Uterus (tissue), 2 donors: ENCODE measurements at regions not wholly inside any gene's neighbourhood (a gene's known extent, or its start where the extent isn't known, plus 50 kb on each side); places are given as distances from the start of the nearest gene placed in this dataset.

ENCODE experiments used
- CTCF ChIP-seq, 4 experiments: fragments of 200-600 bp in 2 of 4; fragments of 450-650 bp in 2 of 4; sonication (generic) in 2 of 4; IDR thresholded peaks; one replicate each; pipeline ENCODE4 v1.5.1; 2016 to 2019; ENCODE audit warnings: antibody characterized with exemption in 4 of 4, mild to moderate bottlenecking in 2 of 4, moderate library complexity in 1 of 4
- POLR2A ChIP-seq, 2 donors: fragments of 450-650 bp; IDR thresholded peaks; one replicate each; pipeline ENCODE4 v1.6.1; 2016; ENCODE audit warnings: antibody characterized with exemption in 2 of 2, mild to moderate bottlenecking in 1 of 2, moderate library complexity in 1 of 2

- TF ChIP-seq CTCF (IDR thresholded peaks at IDR 0.05): no peak
- TF ChIP-seq POLR2A (IDR thresholded peaks at IDR 0.05): no peak
These were observed 622.8 kb downstream of the QKI start for GRCh38 chr6:164037171-164037870.
